ENCODE measurements at regions not wholly inside any gene's neighbourhood (a gene's known extent, or its start where the extent isn't known, plus 50 kb on each side); places are given as distances from the start of the nearest gene placed in this dataset.

GRCh38 chr3:17941152-17941551 is 198.7 kb upstream of the TBC1D5 start:
- DNase-seq (ENCODE audit: low spot score) (no peak), ATAC-seq (ENCODE audit: low FRiP score) (no peak)
- TF ChIP-seq CTCF (IDR thresholded peaks at IDR 0.05) = no peak

- DNase-seq (ENCODE audit: low spot score) = no peak
- no peak for TF ChIP-seq CTCF (IDR thresholded peaks at IDR 0.05)
- ATAC-seq (ENCODE audit: low FRiP score) = no peak
These were observed 196.7 kb upstream of the TBC1D5 start for GRCh38 chr3:17939157-17939556.

GRCh38 chr3:17938313-17938712 is 195.9 kb upstream of the TBC1D5 start:
- ATAC-seq (ENCODE audit: low FRiP score) = no peak

DNA sequence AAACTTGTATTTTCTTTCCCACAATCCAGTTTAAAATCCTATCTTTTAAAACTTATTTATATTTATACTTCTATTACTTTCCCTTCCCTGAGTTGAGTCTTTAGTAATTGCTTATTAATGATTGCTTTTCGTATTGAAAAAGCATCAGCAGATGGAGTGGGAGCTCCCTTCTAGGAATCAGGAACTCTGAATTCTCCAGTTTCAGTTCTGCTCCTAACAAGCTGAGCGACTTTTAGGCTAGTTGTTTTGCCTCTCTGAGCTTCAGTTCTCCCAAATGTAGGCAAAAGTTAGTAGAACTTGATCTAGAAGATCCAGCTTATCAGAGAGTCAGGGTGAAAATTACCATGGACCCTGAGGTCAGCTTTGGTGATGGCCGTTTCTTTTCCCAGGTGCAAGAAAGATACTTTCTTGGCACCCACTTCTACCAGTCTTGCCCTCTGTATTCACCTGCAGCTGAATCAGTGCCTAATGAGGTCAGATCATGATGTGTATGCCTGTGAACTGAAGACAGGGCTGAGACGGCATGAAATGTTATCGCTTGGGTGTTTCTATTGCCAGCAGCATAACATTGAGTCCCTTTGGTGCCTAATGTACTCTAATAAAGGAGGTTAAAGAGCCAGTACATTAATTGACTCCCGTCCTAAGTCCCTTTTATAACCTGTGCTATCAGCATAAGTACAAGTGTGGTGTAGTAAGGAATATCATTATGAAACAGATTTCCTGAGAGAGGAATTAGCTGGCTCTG is 194.5 kb upstream of the TBC1D5 start:
- ATAC-seq (ENCODE audit: low FRiP score) = no peak
- no peak for TF ChIP-seq CTCF (IDR thresholded peaks at IDR 0.05)
- DNase-seq (ENCODE audit: low spot score) = no peak

More at GRCh38 chr3:17938313-17938712, 195.9 kb upstream of the TBC1D5 start:
- DNase-seq (ENCODE audit: low spot score) = no peak
- no peak for TF ChIP-seq CTCF (IDR thresholded peaks at IDR 0.05)

GRCh38 chr3:17935222-17935621 is 192.8 kb upstream of the TBC1D5 start:
- ATAC-seq (ENCODE audit: low FRiP score) (no peak), DNase-seq (ENCODE audit: low spot score) (no peak)
- TF ChIP-seq CTCF (IDR thresholded peaks at IDR 0.05) = no peak

GRCh38 chr3:17932136-17932771 is 189.8 kb upstream of the TBC1D5 start:
- no peak for TF ChIP-seq CTCF (IDR thresholded peaks at IDR 0.05)
- DNase-seq (ENCODE audit: low spot score) = no peak
- ATAC-seq (ENCODE audit: low FRiP score) = no peak

DNA sequence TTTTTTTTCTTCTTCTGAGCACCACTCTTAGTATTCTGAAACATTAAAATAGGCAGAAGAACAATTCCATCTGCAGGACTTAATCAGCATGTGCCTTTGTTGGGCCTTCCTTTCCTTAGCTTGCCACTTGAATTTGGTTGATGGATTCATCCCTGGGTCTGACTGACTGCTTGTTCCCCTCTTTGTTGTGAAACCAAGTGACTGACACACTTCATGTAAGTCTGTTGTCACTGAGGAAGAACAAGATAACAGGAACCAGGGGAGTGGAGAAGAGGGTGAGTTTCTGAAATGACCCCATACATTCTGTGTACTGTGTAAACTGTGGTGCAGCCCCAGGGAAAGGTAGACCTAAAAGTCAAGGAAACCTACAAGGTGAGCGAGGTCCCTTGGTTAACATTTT is 188.7 kb upstream of the TBC1D5 start:
- no peak for ATAC-seq (ENCODE audit: low FRiP score)
- no peak for TF ChIP-seq CTCF (IDR thresholded peaks at IDR 0.05)
- DNase-seq (ENCODE audit: low spot score) = no peak
